H1 (cell line): ENCODE measurements at regions not wholly inside any gene's neighbourhood (a gene's known extent, or its start where the extent isn't known, plus 50 kb on each side); places are given as distances from the start of the nearest gene placed in this dataset.

Experiments used
- CTCF ChIA-PET: fragments of 300-600 bp; sonication (Branson Sonifier 250); formaldehyde crosslinking; loops from one replicate; lab custom pipeline; 2021; ENCODE audit not compliant: partially characterized antibody; lab: Charles Lee
- POLR2A ChIA-PET: fragments of 300-600 bp; sonication (Branson Sonifier 250); formaldehyde crosslinking; loops from one replicate; lab custom pipeline; 2021; ENCODE audit warnings: inconsistent platforms; ENCODE audit not compliant: partially characterized antibody; lab: Charles Lee
- DNase-seq, 2 experiments: peaks; one replicate each; pipeline versions ENCODE4 v3.0.0 to v3.0.0-alpha.2; 2010 to 2022; ENCODE audit warnings: low spot score in 2 of 2, low read depth in 1 of 2, mixed read lengths in 1 of 2
- FAIRE-seq: peaks from 2 replicates; lab custom pipeline; 2011; peaks lifted over from hg19 to GRCh38; lab: Jason Lieb, UNC
- H2AFZ ChIP-seq: 2 replicates; pipeline ENCODE4 v1.8.1; 2012; ENCODE audit warnings: low read length, inconsistent platforms
- H2AK5ac ChIP-seq: 2 replicates; pipeline ENCODE4 v1.6.1; 2013; ENCODE audit warnings: low read depth, low read length
- H2BK120ac ChIP-seq: replicated peaks from 2 replicates; pipeline ENCODE3; 2013; ENCODE audit warnings: low read depth, low read length, inconsistent platforms
- H2BK12ac ChIP-seq: 2 replicates; pipeline ENCODE4 v1.6.1; 2013; ENCODE audit warnings: low read depth, low read length
- H2BK15ac ChIP-seq: 2 replicates; pipeline ENCODE4 v1.6.1; 2013; ENCODE audit warnings: low read length
- H2BK20ac ChIP-seq: 2 replicates; pipeline ENCODE4 v1.6.1; 2013; ENCODE audit warnings: low read length
- H2BK5ac ChIP-seq: 2 replicates; pipeline ENCODE4 v1.6.1; 2013; ENCODE audit warnings: low read depth, low read length
- H3K14ac ChIP-seq: 2 replicates; pipeline ENCODE4 v1.6.1; 2013; ENCODE audit warnings: inconsistent platforms; ENCODE audit not compliant: insufficient read length
- H3K18ac ChIP-seq: 2 replicates; pipeline ENCODE4 v1.6.1; 2013; ENCODE audit warnings: low read length; ENCODE audit errors: extremely low read depth
- H3K23ac ChIP-seq: 2 replicates; pipeline ENCODE4 v1.6.1; 2013; ENCODE audit warnings: inconsistent platforms; ENCODE audit not compliant: insufficient read length
- H3K23me2 ChIP-seq: 2 replicates; pipeline ENCODE4 v1.6.1; 2013; ENCODE audit warnings: low read depth, low read length
- H3K27ac ChIP-seq: 2 replicates; pipeline ENCODE4 v1.6.1; 2011; ENCODE audit warnings: low read depth, low read length, inconsistent platforms
- H3K27me3 ChIP-seq, 4 experiments: replicated peaks in 1 of 4; 1 replicate in 1 of 4; 2 replicates in 3 of 4; pipeline versions ENCODE4 v1.6.1 to v1.8.1; 2011 to 2013; ENCODE audit warnings: low read length in 3 of 4, mild to moderate bottlenecking in 3 of 4, inconsistent platforms in 2 of 4, mixed read lengths in 2 of 4, moderate library complexity in 1 of 4; ENCODE audit not compliant: control insufficient read depth in 3 of 4, insufficient read depth in 3 of 4; ENCODE audit errors: extremely low read depth in 1 of 4
- H3K36me3 ChIP-seq, 4 experiments: 2 replicates each; pipeline versions ENCODE4 v1.6.1 to v1.8.1; 2011 to 2013; ENCODE audit warnings: mild to moderate bottlenecking in 4 of 4, low read length in 3 of 4, moderate library complexity in 2 of 4, control low read depth in 1 of 4, inconsistent platforms in 1 of 4; ENCODE audit not compliant: insufficient read depth in 4 of 4, control insufficient read depth in 2 of 4
- H3K4ac ChIP-seq: replicated peaks from 2 replicates; pipeline ENCODE3; 2013; ENCODE audit warnings: low read length, low read depth, mixed read lengths, inconsistent platforms; ENCODE audit not compliant: insufficient read length
- H3K4me1 ChIP-seq, 4 experiments: replicated peaks in 1 of 4; 1 replicate in 1 of 4; 2 replicates in 3 of 4; pipeline versions ENCODE4 v1.6.1 to v1.8.1; 2011 to 2013; ENCODE audit warnings: low read length in 3 of 4, inconsistent platforms in 2 of 4, mixed read lengths in 1 of 4; ENCODE audit not compliant: insufficient read depth in 4 of 4, control insufficient read depth in 3 of 4
- H3K4me2 ChIP-seq, 2 experiments: 2 replicates each; pipeline versions ENCODE4 v1.6.1 to v1.8.1; 2011 to 2013; ENCODE audit warnings: low read depth in 2 of 2, low read length in 2 of 2, control low read depth in 1 of 2, inconsistent platforms in 1 of 2, mild to moderate bottlenecking in 1 of 2; ENCODE audit not compliant: insufficient read depth in 1 of 2
- H3K4me3 ChIP-seq, 4 experiments: fragments of 200-600, 300-600 bp in 1 of 4; sonication (generic), shearing (Covaris generic), sonication (Bioruptor Twin) in 1 of 4; 2 replicates each; pipeline versions ENCODE4 v1.5.1 to v1.8.1; 2011 to 2016; ENCODE audit warnings: low read length in 4 of 4, low read depth in 3 of 4, control low read depth in 2 of 4, inconsistent platforms in 2 of 4, mild to moderate bottlenecking in 2 of 4, mixed read lengths in 1 of 4, moderate library complexity in 1 of 4; ENCODE audit not compliant: insufficient read depth in 2 of 4; ENCODE audit errors: extremely low read depth in 1 of 4
- H3K56ac ChIP-seq: replicated peaks from 2 replicates; pipeline ENCODE3; 2013; ENCODE audit warnings: low read depth, mild to moderate bottlenecking, mixed read lengths, low read length, inconsistent platforms; ENCODE audit not compliant: insufficient read length
- H3K79me1 ChIP-seq: 2 replicates; pipeline ENCODE4 v1.6.1; 2013; ENCODE audit warnings: low read depth, low read length, control low read depth
- H3K79me2 ChIP-seq, 2 experiments: 2 replicates each; pipeline versions ENCODE4 v1.6.1 to v1.8.1; 2012 to 2013; ENCODE audit warnings: low read length in 2 of 2, mild to moderate bottlenecking in 2 of 2, inconsistent platforms in 1 of 2; ENCODE audit not compliant: insufficient read depth in 2 of 2, control insufficient read depth in 1 of 2
- H3K9ac ChIP-seq, 4 experiments: replicated peaks in 1 of 4; 1 replicate in 1 of 4; 2 replicates in 3 of 4; pipeline versions ENCODE4 v1.6.1 to v1.8.1; 2011 to 2013; ENCODE audit warnings: low read depth in 3 of 4, low read length in 3 of 4, control low read depth in 2 of 4, mild to moderate bottlenecking in 2 of 4, moderate library complexity in 2 of 4, inconsistent platforms in 1 of 4; ENCODE audit errors: extremely low read depth in 1 of 4
- H3K9me3 ChIP-seq, 2 experiments: 2 replicates each; pipeline versions ENCODE4 v1.6.1 to v1.8.1; 2012 to 2013; ENCODE audit warnings: mild to moderate bottlenecking in 2 of 2, moderate library complexity in 2 of 2, control low read depth in 1 of 2, inconsistent platforms in 1 of 2, low read depth in 1 of 2, low read length in 1 of 2, mixed read lengths in 1 of 2; ENCODE audit not compliant: insufficient read depth in 2 of 2
- H4K20me1 ChIP-seq, 2 experiments: replicated peaks in 1 of 2; 2 replicates each; pipeline versions ENCODE3 to v1.8.1; 2011 to 2013; ENCODE audit warnings: inconsistent platforms in 2 of 2, low read length in 2 of 2, mild to moderate bottlenecking in 1 of 2; ENCODE audit not compliant: insufficient read depth in 2 of 2, control insufficient read depth in 1 of 2
- H4K5ac ChIP-seq: 2 replicates; pipeline ENCODE4 v1.6.1; 2013; ENCODE audit warnings: low read length, low read depth, mixed read lengths, inconsistent platforms; ENCODE audit not compliant: insufficient read length
- H4K8ac ChIP-seq: 2 replicates; pipeline ENCODE4 v1.8.0; 2013; ENCODE audit warnings: mild to moderate bottlenecking, moderate library complexity, low read length, inconsistent platforms; ENCODE audit not compliant: insufficient read depth; ENCODE audit errors: extremely low read depth
- H4K91ac ChIP-seq: replicated peaks from 2 replicates; pipeline ENCODE3; 2013; ENCODE audit warnings: low read length, mixed read lengths, inconsistent platforms; ENCODE audit not compliant: insufficient read length
- HDAC6 ChIP-seq: IDR thresholded peaks from one replicate; pipeline ENCODE4 v1.7.1; 2012; ENCODE audit warnings: low read depth, mild to moderate bottlenecking, inconsistent platforms, low read length, moderate library complexity
- JUN ChIP-seq: IDR thresholded peaks from 2 replicates; pipeline ENCODE4 v1.6.1; 2011; ENCODE audit warnings: low read depth, mild to moderate bottlenecking, improper control_type of control experiment, low read length
- JUND ChIP-seq: IDR thresholded peaks from 2 replicates; pipeline ENCODE4 v1.6.1; 2011; ENCODE audit warnings: mild to moderate bottlenecking, improper control_type of control experiment, low read length
- KDM5A ChIP-seq: fragments of 200-600 bp; IDR thresholded peaks from 2 replicates; pipeline ENCODE4 v1.7.1; 2012; ENCODE audit warnings: mild to moderate bottlenecking, low read length, inconsistent platforms, mixed read lengths
- PHF8 ChIP-seq: fragments of 200-600 bp; sonication (generic); conservative IDR thresholded peaks from 2 replicates; pipeline ENCODE4 v1.7.1; 2012; ENCODE audit warnings: low read depth, mild to moderate bottlenecking, inconsistent platforms, low read length, moderate library complexity
- POLR2A ChIP-seq, 2 experiments: IDR thresholded peaks; 1 replicate in 1 of 2; 2 replicates in 1 of 2; pipeline ENCODE4 v1.6.1; 2011; ENCODE audit warnings: low read depth in 2 of 2, low read length in 2 of 2, mild to moderate bottlenecking in 2 of 2; ENCODE audit errors: control extremely low read depth in 1 of 2
- RAD21 ChIP-seq, 2 experiments: IDR thresholded peaks in 1 of 2; conservative IDR thresholded peaks in 1 of 2; 2 replicates each; pipeline ENCODE4 v1.6.1; 2011; ENCODE audit warnings: low read depth in 2 of 2, low read length in 2 of 2, improper control_type of control experiment in 1 of 2, inconsistent platforms in 1 of 2, mild to moderate bottlenecking in 1 of 2, moderate library complexity in 1 of 2
- SP1 ChIP-seq: IDR thresholded peaks from 2 replicates; pipeline ENCODE4 v1.6.1; 2011; ENCODE audit warnings: low read depth, low read length
- SP2 ChIP-seq: IDR thresholded peaks from 2 replicates; pipeline ENCODE4 v1.6.1; 2012; ENCODE audit warnings: mild to moderate bottlenecking, low read length, inconsistent platforms
- WGBS, 2 experiments: shearing (Covaris generic) in 1 of 2; methylation state at CpG; one replicate each; pipeline versions ENCODE4 v1.1.6 to v1.1.7; 2013 to 2015; ENCODE audit warnings: low lambda C conversion rate in 2 of 2, mixed read lengths in 2 of 2, inconsistent platforms in 1 of 2, low coverage in 1 of 2, missing lambda C conversion rate in 1 of 2; ENCODE audit not compliant: insufficient replicate concordance in 2 of 2, insufficient coverage in 1 of 2, insufficient read length in 1 of 2; ENCODE audit errors: extremely low coverage in 1 of 2, missing lambda C conversion rate in 1 of 2; 5-methylcytosine and 5-hydroxymethylcytosine counted together
- TF ChIP-seq, protein P1 (sequence below): IDR thresholded peaks from 2 replicates; pipeline ENCODE4 v1.6.1; 2011; ENCODE audit warnings: low read length, improper control_type of control experiment
- TF ChIP-seq, protein P2 (sequence below): IDR thresholded peaks from 2 replicates; pipeline ENCODE4 v1.6.1; 2012; ENCODE audit warnings: low read length, inconsistent platforms

DNA sequence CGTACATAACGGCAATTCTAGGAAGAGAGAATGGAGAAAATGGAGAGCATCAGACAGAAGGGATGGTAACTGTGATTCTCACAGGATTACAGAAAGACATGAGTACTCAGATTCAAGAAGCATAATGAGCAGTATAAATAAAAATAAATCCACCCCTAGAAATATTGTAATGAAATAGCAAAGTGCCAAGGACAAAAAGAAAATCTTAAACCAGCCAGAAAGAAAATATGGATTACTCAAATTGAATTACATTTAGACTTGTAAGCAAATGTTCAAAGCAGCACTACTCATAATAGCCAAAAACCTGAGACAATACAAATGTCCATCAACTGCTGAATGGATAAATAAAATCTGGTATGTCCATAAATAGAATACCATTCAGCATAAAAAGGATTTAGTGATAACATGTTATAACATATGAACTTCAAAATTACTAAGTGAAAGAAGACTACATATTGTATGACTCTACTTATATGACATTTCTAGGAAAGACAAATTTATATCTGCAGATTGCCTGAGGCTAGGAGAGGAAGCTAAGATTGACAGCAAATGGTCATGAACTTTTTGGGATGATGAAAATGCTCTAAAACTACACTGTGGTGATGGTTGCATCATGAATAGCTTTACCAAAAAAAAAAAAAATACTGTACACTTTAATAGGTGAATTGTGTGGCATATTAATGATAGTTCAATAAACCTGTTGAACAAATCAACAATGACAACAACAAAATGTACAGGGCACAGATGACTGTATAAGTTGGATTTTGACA lies 63.4 kb upstream of the SPTBN1 start:
- FAIRE-seq = no peak
- Histone ChIP-seq H3K79me2 (no peaks in the 10 kb centered on the region), H3K56ac (no peak overlapping the region), H2AFZ (no peak overlapping the region), H3K4me1 (no peaks in the 10 kb centered on the region), H2BK15ac (no peak overlapping the region), H3K23ac (no peak overlapping the region), H4K20me1 (no peaks in the 10 kb centered on the region), H2BK120ac (no peak overlapping the region), H3K23me2 (no peaks in the 10 kb centered on the region), H4K8ac (no peak overlapping the region), H3K4me3 (no peak overlapping the region), H3K4me2 (no peak overlapping the region), H2BK5ac (no peak overlapping the region), H2BK20ac (no peak overlapping the region), H3K4ac (no peak overlapping the region), H4K5ac (no peak overlapping the region), H3K18ac (no peak overlapping the region), H3K27ac (no peak overlapping the region), H3K27me3 (no peaks in the 10 kb centered on the region), H3K9ac (no peak overlapping the region), H2AK5ac (no peak overlapping the region), H3K14ac (no peak overlapping the region), H3K36me3 (no peaks in the 10 kb centered on the region), H4K91ac (no peak overlapping the region), H2BK12ac (no peak overlapping the region), H3K9me3 (no peaks in the 10 kb centered on the region), H3K79me1 (no peaks in the 10 kb centered on the region)
- CTCF ChIA-PET = no interaction called here
- no peak for DNase-seq
- 88% methylated on average over 2 of the region's 2 CpGs; no CpG with 5 or more reads in 1 of the 2 experiments for WGBS, 2 experiments
- POLR2A ChIA-PET = no interaction called here
- TF ChIP-seq, protein P1, sequence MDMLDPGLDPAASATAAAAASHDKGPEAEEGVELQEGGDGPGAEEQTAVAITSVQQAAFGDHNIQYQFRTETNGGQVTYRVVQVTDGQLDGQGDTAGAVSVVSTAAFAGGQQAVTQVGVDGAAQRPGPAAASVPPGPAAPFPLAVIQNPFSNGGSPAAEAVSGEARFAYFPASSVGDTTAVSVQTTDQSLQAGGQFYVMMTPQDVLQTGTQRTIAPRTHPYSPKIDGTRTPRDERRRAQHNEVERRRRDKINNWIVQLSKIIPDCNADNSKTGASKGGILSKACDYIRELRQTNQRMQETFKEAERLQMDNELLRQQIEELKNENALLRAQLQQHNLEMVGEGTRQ = no peak
- TF ChIP-seq POLR2A (IDR thresholded peaks at IDR 0.05; ENCODE audit: control extremely low read depth in 1 of 2, low read depth in 2 of 2, low read length in 2 of 2) (no peak), HDAC6 (no peak), SP2 (no peak), SP1 (no peak), RAD21 (IDR thresholded peaks at IDR 0.05 in 1 of 2, conservative IDR thresholded peaks at IDR 0.05 in 1 of 2; ENCODE audit: low read depth in 2 of 2, low read length in 2 of 2) (no peak), JUN (no peak), PHF8 (no peak), JUND (no peak), KDM5A (no peak)
- TF ChIP-seq, protein P2, sequence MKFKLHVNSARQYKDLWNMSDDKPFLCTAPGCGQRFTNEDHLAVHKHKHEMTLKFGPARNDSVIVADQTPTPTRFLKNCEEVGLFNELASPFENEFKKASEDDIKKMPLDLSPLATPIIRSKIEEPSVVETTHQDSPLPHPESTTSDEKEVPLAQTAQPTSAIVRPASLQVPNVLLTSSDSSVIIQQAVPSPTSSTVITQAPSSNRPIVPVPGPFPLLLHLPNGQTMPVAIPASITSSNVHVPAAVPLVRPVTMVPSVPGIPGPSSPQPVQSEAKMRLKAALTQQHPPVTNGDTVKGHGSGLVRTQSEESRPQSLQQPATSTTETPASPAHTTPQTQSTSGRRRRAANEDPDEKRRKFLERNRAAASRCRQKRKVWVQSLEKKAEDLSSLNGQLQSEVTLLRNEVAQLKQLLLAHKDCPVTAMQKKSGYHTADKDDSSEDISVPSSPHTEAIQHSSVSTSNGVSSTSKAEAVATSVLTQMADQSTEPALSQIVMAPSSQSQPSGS = no peak
